Spleen (tissue), 11 donors: ENCODE measurements at regions not wholly inside any gene's neighbourhood (a gene's known extent, or its start where the extent isn't known, plus 50 kb on each side); places are given as distances from the start of the nearest gene placed in this dataset.

ENCODE experiments used
- DNase-seq: peaks from one replicate; pipeline ENCODE4 v3.0.0-alpha.2; 2020
- H3K27ac ChIP-seq, 8 donors: fragments of 200-600 bp; sonication (generic) in 7 of 8; 1 replicate in 4 of 8; 2 replicates in 4 of 8; pipeline versions ENCODE4 v1.5.0 to v1.8.0; 2016 to 2021; ENCODE audit warnings: inconsistent platforms in 4 of 8, mild to moderate bottlenecking in 4 of 8, moderate library complexity in 1 of 8
- H3K27me3 ChIP-seq, 7 donors: fragments of 200-600 bp; sonication (generic) in 6 of 7; replicated peaks in 1 of 7; 1 replicate in 4 of 7; 2 replicates in 3 of 7; pipeline versions ENCODE4 v1.5.0 to v1.8.0; 2016 to 2021; ENCODE audit warnings: inconsistent platforms in 3 of 7, mild to moderate bottlenecking in 1 of 7
- H3K36me3 ChIP-seq, 6 donors: fragments of 200-600 bp; sonication (generic) in 5 of 6; 1 replicate in 4 of 6; 2 replicates in 2 of 6; pipeline versions ENCODE4 v1.5.0 to v1.8.0; 2016 to 2021; ENCODE audit warnings: inconsistent platforms in 2 of 6
- H3K4me1 ChIP-seq, 6 donors: fragments of 200-600 bp; sonication (generic) in 5 of 6; 1 replicate in 3 of 6; 2 replicates in 3 of 6; pipeline versions ENCODE4 v1.5.0 to v1.8.0; 2016 to 2021; ENCODE audit warnings: inconsistent platforms in 3 of 6
- H3K4me3 ChIP-seq, 8 donors: fragments of 200-600 bp; sonication (generic) in 7 of 8; 1 replicate in 4 of 8; 2 replicates in 4 of 8; pipeline versions ENCODE4 v1.5.0 to v1.8.0; 2016 to 2021; ENCODE audit warnings: inconsistent platforms in 4 of 8, mild to moderate bottlenecking in 4 of 8, moderate library complexity in 2 of 8
- H3K9me3 ChIP-seq, 8 donors: fragments of 200-600 bp; sonication (generic) in 7 of 8; 1 replicate in 4 of 8; 2 replicates in 4 of 8; pipeline versions ENCODE4 v1.5.0 to v1.8.0; 2016 to 2021; ENCODE audit warnings: inconsistent platforms in 4 of 8
- POLR2A ChIP-seq, 3 donors: fragments of 450-650 bp; IDR thresholded peaks; one replicate each; pipeline ENCODE4 v1.5.1; 2017; ENCODE audit warnings: antibody characterized with exemption in 3 of 3, mild to moderate bottlenecking in 1 of 3
- POLR2AphosphoS5 ChIP-seq, 3 donors: sonication (generic); formaldehyde crosslinking; IDR thresholded peaks; one replicate each; pipeline ENCODE4 v1.5.1; 2017; ENCODE audit warnings: antibody characterized with exemption in 3 of 3
- WGBS, 5 donors: extraction: QIAGEN DNeasy Blood & Tissue Kit in 3 of 5; methylation state at CpG; one replicate each; pipeline versions ENCODE4 v1.1.5 to v1.1.7; 2013 to 2018; 5-methylcytosine and 5-hydroxymethylcytosine counted together
- intact Hi-C: fragments of 100-400 bp; cut with DNase I; formaldehyde crosslinking; loops from one replicate; pipeline ENCODE4 v1.15.0; 2023; ENCODE audit warnings: low total_unique reads
- TF ChIP-seq, protein P1 (sequence below), 11 experiments: fragments of 200-600 bp in 7 of 11; fragments of 450-650 bp in 4 of 11; sonication (generic) in 4 of 11; IDR thresholded peaks in 8 of 11; conservative IDR thresholded peaks in 3 of 11; 1 replicate in 7 of 11; 2 replicates in 4 of 11; pipeline versions ENCODE4 v1.4.0 to v1.8.0; 2016 to 2021; ENCODE audit warnings: antibody characterized with exemption in 11 of 11, inconsistent platforms in 4 of 11, mild to moderate bottlenecking in 1 of 11
- donor health status: healthy with polysubstance abuse.
- donor health status: DM: no; HTN: no; CAD: no; lungs with moderate emphysema.
- donor health status: DM: no; HTN: no; CAD: no.
- donor health status: Bipolar disorder and iron deficiency.
- donor health status: healthy.
- donor health status: DM: no; HTN: no; CAD: no.
- donor health status: DM: yes; HTN: yes; CAD: no.

DNA sequence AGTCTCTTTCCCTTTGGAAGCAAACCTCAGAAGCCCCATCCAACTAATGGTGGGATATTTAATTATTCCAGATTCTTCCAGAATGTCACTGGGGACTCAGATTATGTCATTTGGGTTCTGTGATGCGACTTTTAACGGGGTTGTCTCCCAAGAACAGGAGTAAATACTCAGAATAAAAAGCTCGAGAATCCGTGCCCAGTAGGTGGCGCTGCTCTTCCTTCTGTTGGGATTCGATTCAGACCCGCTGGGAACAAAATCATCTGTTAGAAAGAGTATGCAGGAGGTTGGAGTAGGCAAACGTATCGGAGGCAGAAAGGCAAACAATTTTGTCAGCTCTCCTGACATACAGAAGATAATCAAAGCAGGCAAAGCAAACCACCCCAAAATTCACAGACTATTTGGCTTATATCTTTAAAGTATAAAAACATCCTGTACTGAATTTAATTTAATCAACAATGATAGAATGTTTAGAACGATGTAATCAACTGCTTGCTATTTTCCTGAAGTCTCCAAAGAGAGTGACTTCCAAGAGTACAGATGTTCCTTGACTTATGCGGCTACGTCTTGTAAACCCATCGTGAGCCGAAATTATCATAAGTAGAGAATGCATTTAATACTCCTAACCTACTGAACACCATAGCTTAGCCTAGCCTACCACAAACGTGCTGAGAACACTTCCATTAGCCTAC, 169.8 kb upstream of the RAI14 start:
- WGBS, 5 donors = 27 to 33% (median 28%) methylated on average over 15 of the region's 15 CpGs
- Histone ChIP-seq H3K27me3 (peaks cover 0 to 3% (median 0%) of the 10 kb centered on the region in 7 donors), H3K4me3 (no peak overlapping the region), H3K4me1 (peaks cover 0 to 12% (median 5%) of the 10 kb centered on the region in 6 donors), H3K27ac (no peak overlapping the region), H3K36me3 (no peaks in the 10 kb centered on the region), H3K9me3 (peaks cover 0 to 13% (median 0%) of the 10 kb centered on the region in 8 donors)
- no peak for TF ChIP-seq POLR2A (IDR thresholded peaks at IDR 0.05)
- TF ChIP-seq, protein P1, sequence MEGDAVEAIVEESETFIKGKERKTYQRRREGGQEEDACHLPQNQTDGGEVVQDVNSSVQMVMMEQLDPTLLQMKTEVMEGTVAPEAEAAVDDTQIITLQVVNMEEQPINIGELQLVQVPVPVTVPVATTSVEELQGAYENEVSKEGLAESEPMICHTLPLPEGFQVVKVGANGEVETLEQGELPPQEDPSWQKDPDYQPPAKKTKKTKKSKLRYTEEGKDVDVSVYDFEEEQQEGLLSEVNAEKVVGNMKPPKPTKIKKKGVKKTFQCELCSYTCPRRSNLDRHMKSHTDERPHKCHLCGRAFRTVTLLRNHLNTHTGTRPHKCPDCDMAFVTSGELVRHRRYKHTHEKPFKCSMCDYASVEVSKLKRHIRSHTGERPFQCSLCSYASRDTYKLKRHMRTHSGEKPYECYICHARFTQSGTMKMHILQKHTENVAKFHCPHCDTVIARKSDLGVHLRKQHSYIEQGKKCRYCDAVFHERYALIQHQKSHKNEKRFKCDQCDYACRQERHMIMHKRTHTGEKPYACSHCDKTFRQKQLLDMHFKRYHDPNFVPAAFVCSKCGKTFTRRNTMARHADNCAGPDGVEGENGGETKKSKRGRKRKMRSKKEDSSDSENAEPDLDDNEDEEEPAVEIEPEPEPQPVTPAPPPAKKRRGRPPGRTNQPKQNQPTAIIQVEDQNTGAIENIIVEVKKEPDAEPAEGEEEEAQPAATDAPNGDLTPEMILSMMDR (IDR thresholded peaks at IDR 0.05 in 8 of 11, conservative IDR thresholded peaks at IDR 0.05 in 3 of 11) = peak; percentile 22 to 76 (median 69)
- intact Hi-C loops = loop anchor here (10.0 kb wide), 1 partner anchor 408 kb away; no protein-coding TSS in a partner anchor
- DNase-seq = peak; percentile 86

DNA sequence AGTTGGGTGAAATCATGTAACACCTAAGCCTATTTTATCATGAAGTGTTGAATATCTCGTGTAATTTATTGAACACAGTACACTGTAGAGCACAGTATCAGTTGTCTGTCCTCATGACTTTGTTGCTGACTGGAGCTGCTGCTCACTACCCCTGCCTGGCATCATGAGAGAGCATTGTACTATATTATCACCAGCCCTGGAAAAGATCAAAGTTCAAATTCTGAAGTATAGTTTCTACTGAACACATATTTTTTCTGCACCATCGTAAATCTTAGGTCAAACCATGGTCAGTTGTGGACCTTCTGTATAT, 169.3 kb upstream of the RAI14 start:
- H3K27me3 ChIP-seq = peaks cover 0 to 3% (median 0%) of the 10 kb centered on the region in 7 donors
- H3K27ac ChIP-seq = no peak overlapping the region
- intact Hi-C loops = loop anchor here (10.0 kb wide), 1 partner anchor 408 kb away; no protein-coding TSS in a partner anchor
- peaks cover 0 to 11% (median 0%) of the 10 kb centered on the region in 8 donors for H3K9me3 ChIP-seq
- H3K4me1 ChIP-seq = peaks cover 0 to 12% (median 5%) of the 10 kb centered on the region in 6 donors
- WGBS, 5 donors = 42 to 63% (median 44%) methylated on average over 2 of the region's 2 CpGs
- TF ChIP-seq POLR2AphosphoS5 (IDR thresholded peaks at IDR 0.05) (no peak), POLR2A (IDR thresholded peaks at IDR 0.05) (no peak)
- TF ChIP-seq, protein P1 (IDR thresholded peaks at IDR 0.05 in 8 of 11, conservative IDR thresholded peaks at IDR 0.05 in 3 of 11) = no peak
- DNase-seq = no peak
- no peak overlapping the region for H3K4me3 ChIP-seq
- H3K36me3 ChIP-seq = no peaks in the 10 kb centered on the region

DNA sequence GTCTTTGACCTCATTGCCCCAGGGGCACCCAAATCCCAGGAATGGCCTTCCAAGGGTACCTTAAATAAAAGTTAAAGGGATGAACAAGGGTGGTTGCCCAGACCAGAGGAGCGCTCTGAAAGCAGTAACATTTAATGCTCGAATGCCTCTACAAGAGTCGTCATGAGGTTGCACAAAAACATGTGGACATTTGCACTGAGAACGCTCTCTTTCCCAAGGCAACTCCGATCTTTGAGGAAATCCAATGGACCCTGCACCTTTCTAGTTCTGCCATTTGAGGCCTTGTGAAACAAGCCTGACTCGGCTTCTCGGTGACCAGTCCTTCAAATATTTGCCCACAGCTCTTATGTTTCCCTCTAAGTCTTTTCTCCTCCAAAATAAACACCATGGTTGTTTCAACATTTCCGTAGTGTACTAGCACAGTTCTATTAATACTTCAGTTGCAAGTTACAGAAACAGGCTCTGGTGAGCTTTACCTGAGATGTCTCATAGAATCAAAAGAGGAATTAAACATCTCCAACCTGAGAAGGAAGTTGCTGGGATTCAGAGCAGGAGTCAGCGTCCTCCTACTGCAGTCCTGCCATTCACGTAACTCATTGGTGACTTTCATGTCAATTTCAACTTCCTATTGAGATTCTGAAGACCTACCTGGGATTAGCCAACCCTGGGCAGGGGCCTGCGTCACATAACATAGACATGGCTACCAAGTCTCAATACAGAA, 168.8 kb upstream of the RAI14 start:
- 85 to 95% (median 88%) methylated on average over 11 of the region's 11 CpGs for WGBS, 5 donors
- no peak for TF ChIP-seq POLR2AphosphoS5 (IDR thresholded peaks at IDR 0.05)
- TF ChIP-seq, protein P1 (IDR thresholded peaks at IDR 0.05 in 8 of 11, conservative IDR thresholded peaks at IDR 0.05 in 3 of 11) = no peak
- TF ChIP-seq POLR2A (IDR thresholded peaks at IDR 0.05) = no peak
- intact Hi-C loops = loop anchor here (10.0 kb wide), 1 partner anchor 407 kb away; no protein-coding TSS in a partner anchor

DNA sequence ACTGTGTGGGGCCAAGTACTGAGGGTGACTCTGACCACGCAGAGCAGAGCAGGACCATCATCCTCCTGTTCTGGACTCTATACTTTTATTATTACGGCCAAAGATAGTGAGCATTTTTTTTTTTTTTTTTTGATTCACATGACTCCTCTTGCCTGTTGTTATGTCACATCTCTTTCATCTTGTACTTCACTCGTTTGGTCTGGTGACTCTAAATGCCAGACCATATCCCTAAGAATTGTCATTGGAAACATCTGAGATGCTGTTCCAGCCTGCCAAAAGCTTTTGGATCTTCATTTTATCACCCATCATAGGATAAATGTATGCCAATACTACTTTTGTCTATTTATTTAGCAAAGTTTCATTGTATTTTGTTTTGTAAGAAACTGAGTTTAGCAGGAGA, 168.2 kb upstream of the RAI14 start:
- Histone ChIP-seq H3K4me1 (peaks cover 0 to 12% (median 5%) of the 10 kb centered on the region in 6 donors), H3K9me3 (no peaks in the 10 kb centered on the region), H3K4me3 (no peak overlapping the region), H3K36me3 (no peaks in the 10 kb centered on the region), H3K27me3 (peaks cover 0 to 3% (median 0%) of the 10 kb centered on the region in 7 donors), H3K27ac (no peak overlapping the region)
- DNase-seq = no peak
- WGBS, 5 donors = 80 to 87% (median 84%) methylated on average over 3 of the region's 3 CpGs
- TF ChIP-seq, protein P1 (IDR thresholded peaks at IDR 0.05 in 8 of 11, conservative IDR thresholded peaks at IDR 0.05 in 3 of 11) = no peak
- no peak for TF ChIP-seq POLR2AphosphoS5 (IDR thresholded peaks at IDR 0.05)
- TF ChIP-seq POLR2A (IDR thresholded peaks at IDR 0.05) = no peak
- intact Hi-C loops = loop anchor here (10.0 kb wide), 1 partner anchor 407 kb away; no protein-coding TSS in a partner anchor

More for the DNA sequence above, 168.8 kb upstream of the RAI14 start:
- Histone ChIP-seq H3K9me3 (peaks cover 0 to 6% (median 0%) of the 10 kb centered on the region in 8 donors), H3K27me3 (peaks cover 0 to 3% (median 0%) of the 10 kb centered on the region in 7 donors), H3K4me3 (no peak overlapping the region), H3K36me3 (no peaks in the 10 kb centered on the region), H3K4me1 (peaks cover 0 to 12% (median 5%) of the 10 kb centered on the region in 6 donors), H3K27ac (no peak overlapping the region)
- no peak for DNase-seq
